Mammary epithelial cell (primary cell): ENCODE measurements at regions not wholly inside any gene's neighbourhood (a gene's known extent, or its start where the extent isn't known, plus 50 kb on each side); places are given as distances from the start of the nearest gene placed in this dataset.

Experiments
- CTCF ChIP-seq, 2 donors: IDR thresholded peaks in 1 of 2; conservative IDR thresholded peaks in 1 of 2; 2 replicates each; pipeline ENCODE4 v1.5.1; 2011 to 2012; ENCODE audit warnings: inconsistent platforms in 2 of 2, low read length in 2 of 2, mild to moderate bottlenecking in 2 of 2, control low read depth in 1 of 2, low read depth in 1 of 2; ENCODE audit not compliant: insufficient read depth in 1 of 2; ENCODE audit errors: extremely low read depth in 1 of 2
- EZH2 ChIP-seq: IDR thresholded peaks from 2 replicates; pipeline ENCODE4 v1.6.1; 2012; ENCODE audit warnings: low read length, inconsistent platforms, borderline replicate concordance

GRCh38 chr4:31169846-31170245 lies 449.7 kb downstream of the PCDH7 start:
- TF ChIP-seq CTCF (conservative IDR thresholded peaks at IDR 0.05 in 1 of 2, IDR thresholded peaks at IDR 0.05 in 1 of 2; ENCODE audit: extremely low read depth in 1 of 2, insufficient read depth in 1 of 2, low read depth in 1 of 2, low read length in 2 of 2) (no peak), EZH2 (no peak)
